ENCODE measurements at regions not wholly inside any gene's neighbourhood (a gene's known extent, or its start where the extent isn't known, plus 50 kb on each side); places are given as distances from the start of the nearest gene placed in this dataset.
A peak's percentile ranks its signal among the peaks of the same experiment; 100 is the strongest.

DNA sequence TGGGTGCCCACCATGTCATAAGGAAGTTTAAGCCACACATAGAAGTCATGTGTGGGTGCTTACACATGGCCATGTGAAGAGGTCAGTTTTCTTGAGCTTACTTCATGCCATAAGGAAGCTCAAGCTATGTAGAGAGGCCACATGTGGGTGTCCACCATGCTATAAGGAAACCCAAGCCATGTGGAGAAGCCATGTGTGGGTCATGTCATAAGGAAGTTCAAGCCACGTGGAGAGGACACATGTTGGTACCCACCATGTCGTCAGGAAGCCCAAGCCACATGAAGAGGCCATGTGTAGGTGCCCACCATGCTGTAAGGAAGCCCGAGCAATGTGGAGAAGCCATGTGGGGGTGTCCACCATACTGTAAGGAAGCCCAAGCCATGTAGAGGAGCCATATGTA is 1089.2 kb upstream of the AUTS2 start:
- DNase-seq: no peak
- TF ChIP-seq, protein P1, sequence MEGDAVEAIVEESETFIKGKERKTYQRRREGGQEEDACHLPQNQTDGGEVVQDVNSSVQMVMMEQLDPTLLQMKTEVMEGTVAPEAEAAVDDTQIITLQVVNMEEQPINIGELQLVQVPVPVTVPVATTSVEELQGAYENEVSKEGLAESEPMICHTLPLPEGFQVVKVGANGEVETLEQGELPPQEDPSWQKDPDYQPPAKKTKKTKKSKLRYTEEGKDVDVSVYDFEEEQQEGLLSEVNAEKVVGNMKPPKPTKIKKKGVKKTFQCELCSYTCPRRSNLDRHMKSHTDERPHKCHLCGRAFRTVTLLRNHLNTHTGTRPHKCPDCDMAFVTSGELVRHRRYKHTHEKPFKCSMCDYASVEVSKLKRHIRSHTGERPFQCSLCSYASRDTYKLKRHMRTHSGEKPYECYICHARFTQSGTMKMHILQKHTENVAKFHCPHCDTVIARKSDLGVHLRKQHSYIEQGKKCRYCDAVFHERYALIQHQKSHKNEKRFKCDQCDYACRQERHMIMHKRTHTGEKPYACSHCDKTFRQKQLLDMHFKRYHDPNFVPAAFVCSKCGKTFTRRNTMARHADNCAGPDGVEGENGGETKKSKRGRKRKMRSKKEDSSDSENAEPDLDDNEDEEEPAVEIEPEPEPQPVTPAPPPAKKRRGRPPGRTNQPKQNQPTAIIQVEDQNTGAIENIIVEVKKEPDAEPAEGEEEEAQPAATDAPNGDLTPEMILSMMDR (IDR thresholded peaks at IDR 0.05; ENCODE audit: low read depth, low read length): no peak
- no peaks in the 10 kb centered on the region for H3K9me3 ChIP-seq
- H3K4me3 ChIP-seq (ENCODE audit: low read depth, low read length): no peak overlapping the region
- no peaks in the 10 kb centered on the region for H3K36me3 ChIP-seq
- H3K4me1 ChIP-seq: no peaks in the 10 kb centered on the region
- no peaks in the 10 kb centered on the region for H3K27me3 ChIP-seq

DNA sequence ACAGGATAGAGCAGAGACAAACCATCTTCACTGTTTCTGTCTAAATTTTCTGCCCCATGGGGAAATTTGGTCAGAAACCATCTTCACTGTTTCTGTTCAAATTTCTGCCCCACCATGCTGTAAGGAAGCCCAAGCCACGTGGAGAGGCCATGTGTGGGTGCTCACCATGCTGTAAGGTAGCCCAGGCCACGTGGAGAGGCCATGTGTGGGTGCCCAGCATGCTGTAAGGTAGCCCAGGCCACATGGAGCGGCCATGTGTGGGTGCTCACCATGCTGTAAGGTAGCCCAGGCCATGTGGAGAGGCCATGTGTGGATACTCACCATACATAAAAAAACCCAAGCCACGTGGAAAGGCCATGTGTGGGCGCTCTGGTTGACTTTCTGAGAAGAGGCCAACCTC is 1088.7 kb upstream of the AUTS2 start:
- Histone ChIP-seq H3K9me3 (no peaks in the 10 kb centered on the region), H3K27me3 (no peaks in the 10 kb centered on the region), H3K4me1 (no peaks in the 10 kb centered on the region), H3K4me3 (ENCODE audit: low read depth, low read length) (no peak overlapping the region), H3K36me3 (no peaks in the 10 kb centered on the region)
- TF ChIP-seq, protein P1 (IDR thresholded peaks at IDR 0.05; ENCODE audit: low read depth, low read length): no peak
- DNase-seq: no peak

DNA sequence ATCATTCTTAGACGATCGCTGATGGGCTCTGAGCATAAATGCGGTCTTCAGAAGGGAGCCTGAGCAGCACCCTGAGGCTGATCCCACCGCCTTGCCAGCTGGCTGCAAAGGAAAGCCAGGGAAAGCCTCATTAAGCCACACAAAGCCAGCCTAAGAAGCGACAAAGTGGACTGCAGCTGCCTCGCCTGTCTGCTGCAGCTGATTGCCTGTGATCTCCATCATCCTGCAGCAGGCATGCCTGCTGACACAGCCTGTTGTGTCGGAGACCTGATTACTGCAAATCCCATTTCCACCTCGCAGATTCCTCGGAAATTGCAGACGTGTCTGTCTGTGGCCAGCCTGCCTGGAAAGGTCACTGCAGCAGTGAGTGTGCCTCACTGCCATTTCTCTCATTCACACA is 1087.0 kb upstream of the AUTS2 start:
- Histone ChIP-seq H3K4me3 (ENCODE audit: low read depth, low read length) (peak overlapping the region; percentile 14; the same call in 1 of the 2 replicates), H3K4me1 (no peaks in the 10 kb centered on the region), H3K36me3 (no peaks in the 10 kb centered on the region), H3K9me3 (no peaks in the 10 kb centered on the region), H3K27me3 (no peaks in the 10 kb centered on the region)
- TF ChIP-seq, protein P1 (IDR thresholded peaks at IDR 0.05; ENCODE audit: low read depth, low read length): no peak
- peak; percentile 63 for DNase-seq

DNA sequence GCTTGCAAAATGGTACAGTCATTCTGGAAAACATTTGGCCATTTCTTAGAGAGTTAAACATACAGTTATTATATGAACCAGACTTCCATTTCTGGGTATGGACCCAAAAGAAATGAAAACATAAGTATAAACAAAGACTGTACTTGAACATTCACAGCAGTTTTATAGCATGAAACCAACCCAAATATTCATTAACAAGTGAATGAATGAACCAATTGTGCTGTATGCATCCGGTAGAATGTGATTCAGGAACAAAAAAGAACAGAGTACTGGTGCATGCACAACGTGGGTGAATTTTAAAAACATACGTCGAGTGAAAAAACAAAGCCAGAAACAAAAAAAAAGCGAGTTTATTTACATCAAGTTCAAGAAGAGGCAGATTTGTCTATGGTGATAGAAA is 1085.8 kb upstream of the AUTS2 start:
- H3K4me1 ChIP-seq: no peaks in the 10 kb centered on the region
- H3K9me3 ChIP-seq: no peaks in the 10 kb centered on the region
- TF ChIP-seq, protein P1 (IDR thresholded peaks at IDR 0.05; ENCODE audit: low read depth, low read length): no peak
- no peak overlapping the region for H3K4me3 ChIP-seq (ENCODE audit: low read depth, low read length)
- H3K36me3 ChIP-seq: no peaks in the 10 kb centered on the region
- no peak for DNase-seq
- no peaks in the 10 kb centered on the region for H3K27me3 ChIP-seq

DNA sequence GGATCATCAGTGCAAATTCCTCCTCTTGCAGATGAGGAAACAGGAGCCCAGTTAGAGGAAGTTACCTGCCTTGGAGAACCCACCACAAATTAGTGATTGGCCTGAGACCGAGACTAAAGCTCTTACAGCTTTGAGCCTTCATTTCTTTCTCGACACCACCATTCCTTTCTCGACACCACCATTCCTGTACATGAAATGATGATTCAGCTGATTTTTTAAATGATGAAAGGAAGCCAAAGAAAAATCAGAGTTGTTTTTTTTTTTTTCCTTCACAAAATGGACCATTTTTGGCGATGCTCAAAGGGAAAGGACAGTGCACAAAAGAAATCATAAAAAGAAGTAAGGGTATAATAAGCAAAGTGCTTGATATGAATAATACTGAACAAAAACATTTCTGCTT is 1080.2 kb upstream of the AUTS2 start:
- H3K9me3 ChIP-seq: no peaks in the 10 kb centered on the region; the same call in 1 of the 2 replicates
- H3K36me3 ChIP-seq: no peaks in the 10 kb centered on the region
- H3K27me3 ChIP-seq: no peaks in the 10 kb centered on the region
- no peak overlapping the region for H3K4me3 ChIP-seq (ENCODE audit: low read depth, low read length)
- no peaks in the 10 kb centered on the region for H3K4me1 ChIP-seq
- no peak for DNase-seq
- TF ChIP-seq, protein P1 (IDR thresholded peaks at IDR 0.05; ENCODE audit: low read depth, low read length): no peak

DNA sequence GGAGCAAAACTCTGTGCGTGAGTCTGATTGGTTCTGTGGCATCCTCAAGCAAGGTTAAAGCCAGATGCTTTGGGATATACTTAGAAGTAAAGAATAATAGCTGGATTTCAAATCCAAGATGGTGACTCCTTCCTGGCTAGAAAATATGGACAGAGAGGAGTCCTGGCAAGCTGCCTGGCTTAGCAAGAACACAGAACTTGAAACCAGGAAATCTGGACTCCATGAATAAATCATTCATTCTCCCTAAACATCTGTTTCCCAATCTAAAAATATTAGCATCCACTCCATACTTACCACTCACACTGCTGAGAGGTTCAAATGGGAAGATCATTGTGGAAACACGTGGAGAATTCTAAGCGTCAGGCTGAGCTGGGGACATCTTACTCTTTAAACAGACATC is 1074.1 kb upstream of the AUTS2 start:
- H3K4me3 ChIP-seq (ENCODE audit: low read depth, low read length): no peak overlapping the region
- H3K36me3 ChIP-seq: no peaks in the 10 kb centered on the region
- no peaks in the 10 kb centered on the region for H3K27me3 ChIP-seq
- H3K4me1 ChIP-seq: no peaks in the 10 kb centered on the region
- no peaks in the 10 kb centered on the region; the same call in 1 of the 2 replicates for H3K9me3 ChIP-seq
- TF ChIP-seq, protein P1 (IDR thresholded peaks at IDR 0.05; ENCODE audit: low read depth, low read length): no peak
- DNase-seq: no peak
